22Rv1 (cell line): ENCODE measurements at regions not wholly inside any gene's neighbourhood (a gene's known extent, or its start where the extent isn't known, plus 50 kb on each side); places are given as distances from the start of the nearest gene placed in this dataset.

Experiments
- H3K27ac ChIP-seq: fragments of 450-650 bp; 2 replicates; pipeline ENCODE4 v1.5.1; 2017
- ZFX ChIP-seq: fragments of 450-650 bp; IDR thresholded peaks from 2 replicates; pipeline ENCODE4 v1.6.1; 2017; ENCODE audit warnings: antibody characterized with exemption, borderline replicate concordance
- TF ChIP-seq, protein P1 (sequence below): fragments of 450-650 bp; IDR thresholded peaks from 2 replicates; pipeline ENCODE4 v1.5.1; 2017; ENCODE audit warnings: mild to moderate bottlenecking

DNA sequence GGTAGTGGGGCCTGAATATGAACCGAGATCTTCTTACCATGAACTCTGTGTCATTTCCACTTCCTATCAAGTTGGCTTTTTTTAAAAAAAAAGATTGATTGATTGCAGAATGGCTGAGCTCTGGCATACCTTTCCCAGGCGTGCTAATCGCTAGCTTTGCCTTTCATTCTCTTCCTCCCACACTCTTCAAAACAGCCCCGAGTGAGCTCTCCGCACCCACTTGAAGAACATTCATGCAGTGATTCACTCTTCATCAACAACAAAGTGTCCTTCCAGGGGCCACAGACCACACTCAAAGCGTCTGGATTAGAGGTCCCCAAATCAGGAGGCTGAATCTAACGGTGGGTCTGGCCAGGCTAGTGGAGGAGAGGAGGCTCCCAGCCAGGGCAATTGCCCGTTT is 96.3 kb upstream of the GALNT2 start:
- TF ChIP-seq, protein P1, sequence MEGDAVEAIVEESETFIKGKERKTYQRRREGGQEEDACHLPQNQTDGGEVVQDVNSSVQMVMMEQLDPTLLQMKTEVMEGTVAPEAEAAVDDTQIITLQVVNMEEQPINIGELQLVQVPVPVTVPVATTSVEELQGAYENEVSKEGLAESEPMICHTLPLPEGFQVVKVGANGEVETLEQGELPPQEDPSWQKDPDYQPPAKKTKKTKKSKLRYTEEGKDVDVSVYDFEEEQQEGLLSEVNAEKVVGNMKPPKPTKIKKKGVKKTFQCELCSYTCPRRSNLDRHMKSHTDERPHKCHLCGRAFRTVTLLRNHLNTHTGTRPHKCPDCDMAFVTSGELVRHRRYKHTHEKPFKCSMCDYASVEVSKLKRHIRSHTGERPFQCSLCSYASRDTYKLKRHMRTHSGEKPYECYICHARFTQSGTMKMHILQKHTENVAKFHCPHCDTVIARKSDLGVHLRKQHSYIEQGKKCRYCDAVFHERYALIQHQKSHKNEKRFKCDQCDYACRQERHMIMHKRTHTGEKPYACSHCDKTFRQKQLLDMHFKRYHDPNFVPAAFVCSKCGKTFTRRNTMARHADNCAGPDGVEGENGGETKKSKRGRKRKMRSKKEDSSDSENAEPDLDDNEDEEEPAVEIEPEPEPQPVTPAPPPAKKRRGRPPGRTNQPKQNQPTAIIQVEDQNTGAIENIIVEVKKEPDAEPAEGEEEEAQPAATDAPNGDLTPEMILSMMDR: no peak
- no peak for TF ChIP-seq ZFX
- H3K27ac ChIP-seq: no peak overlapping the region

DNA sequence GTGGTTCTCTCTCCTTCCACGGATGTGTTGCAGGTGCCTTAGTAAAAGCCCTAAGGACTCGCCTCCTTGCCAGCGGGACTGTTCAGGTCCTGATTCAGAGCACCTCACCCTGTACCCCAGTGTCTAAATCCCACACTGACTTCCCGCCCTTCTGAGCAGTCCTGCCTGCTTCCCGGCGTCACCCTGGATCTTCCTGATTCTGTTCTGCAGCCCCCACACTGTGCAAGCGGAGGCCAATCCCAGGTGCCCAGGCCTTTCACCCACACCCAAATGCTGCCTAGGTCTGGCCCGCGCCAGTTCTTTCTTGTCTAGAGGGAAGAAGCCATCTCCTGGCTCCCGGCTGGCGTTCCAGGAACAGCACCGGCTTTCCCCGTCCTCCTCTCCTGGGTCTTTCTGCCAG is 95.9 kb upstream of the GALNT2 start:
- no peak overlapping the region for H3K27ac ChIP-seq
- no peak for TF ChIP-seq ZFX
- TF ChIP-seq, protein P1: no peak

DNA sequence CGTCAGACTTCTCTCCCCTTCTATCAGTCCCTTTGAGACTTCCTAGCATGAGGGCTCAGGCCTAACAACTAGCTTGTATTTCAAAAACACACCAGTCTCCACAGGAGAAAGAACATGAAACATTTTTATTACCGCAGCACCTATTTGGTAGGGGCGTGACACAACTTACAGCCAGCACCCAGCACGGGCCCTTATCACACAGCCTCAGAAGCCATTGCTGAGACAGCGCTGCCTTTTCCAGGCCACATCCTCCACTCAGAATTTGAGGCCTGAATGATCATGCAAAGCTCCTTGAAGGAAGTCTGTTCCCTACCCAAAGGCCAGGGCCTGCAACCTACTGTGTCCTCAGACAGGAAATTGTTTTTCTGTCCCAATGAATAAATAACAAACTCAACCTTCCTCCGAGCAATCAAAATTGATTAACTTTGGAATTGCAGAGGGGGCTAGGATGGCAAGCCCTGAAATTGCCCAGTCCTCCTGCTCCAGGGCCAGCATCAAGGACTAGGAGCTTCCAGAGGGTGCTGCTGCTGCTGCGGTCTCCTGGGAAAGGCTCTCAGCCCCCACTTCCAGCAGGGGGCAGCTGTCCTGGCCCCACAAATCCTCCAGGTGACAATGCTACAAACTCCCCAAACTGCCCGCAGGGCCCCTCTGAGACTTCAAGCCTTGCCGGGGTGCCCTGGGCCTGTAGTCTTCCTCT is 94.3 kb upstream of the GALNT2 start:
- H3K27ac ChIP-seq: no peak overlapping the region
- TF ChIP-seq, protein P1: peak; percentile 34
- no peak for TF ChIP-seq ZFX

DNA sequence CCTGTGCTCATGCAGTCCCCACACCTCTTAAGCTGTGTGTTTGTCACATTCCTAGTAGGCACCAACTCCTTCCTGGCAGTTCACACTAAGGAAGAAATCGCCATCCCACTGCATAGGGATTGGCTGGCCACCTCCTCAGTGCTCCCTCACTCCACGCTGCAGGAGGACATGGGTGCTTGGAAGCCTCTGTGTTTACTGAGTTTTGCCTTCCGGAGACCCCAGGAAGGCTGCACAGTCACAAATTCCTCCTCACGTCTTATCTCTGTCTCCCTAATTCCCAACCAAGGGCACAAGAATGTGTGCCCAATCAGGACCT is 93.8 kb upstream of the GALNT2 start:
- TF ChIP-seq, protein P1: no peak
- no peak for TF ChIP-seq ZFX
- no peak overlapping the region for H3K27ac ChIP-seq

DNA sequence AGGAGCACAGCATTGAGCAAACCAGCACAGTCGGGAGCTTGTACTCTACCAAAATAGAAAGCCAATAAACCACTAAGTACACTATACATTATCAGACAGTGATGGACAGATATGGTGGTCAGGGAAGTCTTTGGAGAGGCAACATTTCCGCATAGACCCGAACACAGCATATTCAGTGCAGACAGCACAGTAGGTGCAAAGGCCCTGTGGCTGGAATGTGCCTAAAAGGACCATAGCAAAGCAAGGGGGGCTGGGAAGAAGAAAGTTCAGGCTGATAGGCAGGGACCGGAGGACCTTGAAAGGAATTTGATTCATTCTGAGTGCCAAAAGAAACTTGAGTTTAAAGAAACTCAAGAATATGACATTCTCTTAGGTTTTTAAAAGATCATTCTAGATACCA is 92.0 kb upstream of the GALNT2 start:
- H3K27ac ChIP-seq: no peak overlapping the region
- TF ChIP-seq ZFX: no peak
- TF ChIP-seq, protein P1: no peak

DNA sequence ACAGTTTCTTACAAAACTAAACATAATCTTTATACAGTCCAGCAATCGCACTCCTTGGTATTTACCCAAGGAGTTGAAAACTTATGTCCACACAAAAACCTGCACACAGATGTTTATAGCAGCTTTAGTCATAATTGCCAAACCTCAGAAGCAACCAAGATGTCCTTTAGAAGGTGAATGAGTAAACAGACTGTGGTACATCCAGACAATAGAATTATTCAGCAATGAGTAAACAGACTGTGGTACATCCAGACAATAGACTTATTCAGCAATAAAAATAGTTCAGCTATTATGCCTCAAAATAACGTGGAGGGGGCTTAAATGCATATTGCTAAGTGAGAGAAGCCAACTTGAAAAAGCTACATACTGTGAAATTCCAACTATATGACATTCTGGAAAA is 87.0 kb upstream of the GALNT2 start:
- no peak overlapping the region for H3K27ac ChIP-seq

DNA sequence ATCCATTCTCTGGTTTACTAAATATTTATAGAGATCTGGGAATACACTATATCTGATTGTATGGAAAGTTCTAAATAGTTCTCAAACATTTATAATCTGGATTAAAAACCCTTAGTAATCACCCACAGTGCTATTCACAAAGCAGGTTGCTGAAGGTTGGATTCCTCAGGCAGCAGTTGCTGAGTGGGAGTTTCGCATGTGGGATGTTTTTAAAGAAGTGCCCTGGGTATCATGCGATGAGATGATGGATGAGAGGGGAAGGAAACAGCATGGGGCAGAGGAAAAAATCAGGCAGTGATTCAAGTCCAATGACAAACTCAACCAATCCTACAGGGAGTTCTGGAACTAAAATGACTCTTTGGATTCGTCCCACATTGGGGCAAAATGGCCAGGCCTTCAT is 85.3 kb upstream of the GALNT2 start:
- H3K27ac ChIP-seq: no peak overlapping the region

More for the DNA sequence above, 87.0 kb upstream of the GALNT2 start:
- TF ChIP-seq, protein P1: no peak

More for the DNA sequence above, 85.3 kb upstream of the GALNT2 start:
- no peak for TF ChIP-seq ZFX
- TF ChIP-seq, protein P1: no peak
